K562 (cell line): ENCODE measurements at regions not wholly inside any gene's neighbourhood (a gene's known extent, or its start where the extent isn't known, plus 50 kb on each side); places are given as distances from the start of the nearest gene placed in this dataset.

Source experiments
- ATAC-seq: fragments of 200-7000 bp; cut with Tn5 transposase; 3 replicates; pipeline ENCODE4 v1.9.1; 2020; ENCODE audit warnings: moderate library complexity
- BruUV-seq: library from RNA; stranded (reverse); fragments of 400-500 nt; replicated peaks from 2 replicates; lab custom pipeline; 2021; lab: Mats Ljungman, UMichigan
- CTCF ChIA-PET: fragments of 300-600 bp; formaldehyde crosslinking; extraction: SDS; loops from one replicate; lab custom pipeline; 2021; ENCODE audit warnings: low intra/inter-chr PET ratio; lab: Yijun Ruan, JAX
- POLR2A ChIA-PET: fragments of 300-600, 350-650 bp; sonication (Branson Sonifier 250); formaldehyde crosslinking; extraction: SDS; loops from one replicate; lab custom pipeline; 2021; ENCODE audit warnings: antibody characterized with exemption, inconsistent platforms; lab: Yijun Ruan, JAX
- DNase-seq, 4 experiments: peaks; one replicate each; pipeline versions ENCODE4 v3.0.0 to v3.0.0-alpha.2; 2011 to 2018; ENCODE audit warnings: low spot score in 3 of 4, mixed read lengths in 3 of 4; ENCODE audit errors: extremely low read depth in 1 of 4
- FAIRE-seq: peaks from 2 replicates; lab custom pipeline; 2011; peaks lifted over from hg19 to GRCh38; lab: Jason Lieb, UNC
- H2AFZ ChIP-seq: 2 replicates; pipeline ENCODE4 v1.6.0; 2011; ENCODE audit warnings: low read depth, low read length, control low read depth, inconsistent platforms
- H3K27ac ChIP-seq: fragments of 200-600 bp; 3 replicates; pipeline ENCODE4 v1.8.0; 2011; ENCODE audit warnings: low read depth, mild to moderate bottlenecking, control low read depth, inconsistent platforms, low read length, moderate library complexity, mixed read lengths; ENCODE audit errors: extremely low read depth
- H3K27me3 ChIP-seq, 2 experiments: fragments of 300-600 bp in 1 of 2; 2 replicates in 1 of 2; 3 replicates in 1 of 2; pipeline versions ENCODE4 v1.6.0 to v1.8.0; 2011; ENCODE audit warnings: inconsistent platforms in 2 of 2, low read length in 2 of 2, mild to moderate bottlenecking in 1 of 2, mixed read lengths in 1 of 2, moderate library complexity in 1 of 2; ENCODE audit not compliant: control insufficient read depth in 2 of 2, insufficient read depth in 2 of 2
- H3K36me3 ChIP-seq: fragments of 300-600 bp; 3 replicates; pipeline ENCODE4 v1.8.0; 2011; ENCODE audit warnings: mild to moderate bottlenecking, low read length, inconsistent platforms; ENCODE audit not compliant: control insufficient read depth, insufficient read depth
- H3K4me1 ChIP-seq, 2 experiments: fragments of 200-600 bp in 1 of 2; replicated peaks in 1 of 2; 2 replicates in 1 of 2; 3 replicates in 1 of 2; pipeline versions ENCODE4 v1.5.1 to v1.8.0; 2011; ENCODE audit warnings: inconsistent platforms in 2 of 2, low read length in 2 of 2, mild to moderate bottlenecking in 1 of 2, mixed read lengths in 1 of 2, moderate library complexity in 1 of 2; ENCODE audit not compliant: control insufficient read depth in 2 of 2, insufficient read depth in 2 of 2
- H3K4me2 ChIP-seq: 2 replicates; pipeline ENCODE4 v1.6.1; 2011; ENCODE audit warnings: low read length, control low read depth, inconsistent platforms, mixed read lengths; ENCODE audit not compliant: insufficient read depth
- H3K4me3 ChIP-seq: fragments of 200-600 bp; sonication (generic), shearing (Covaris generic); 2 replicates; pipeline ENCODE4 v1.5.1; 2016; ENCODE audit warnings: control low read depth, inconsistent platforms
- H3K79me2 ChIP-seq: fragments of 200-600 bp; 3 replicates; pipeline ENCODE4 v1.8.0; 2011; ENCODE audit warnings: low read length, inconsistent platforms; ENCODE audit not compliant: control insufficient read depth, insufficient read depth
- H3K9ac ChIP-seq, 2 experiments: 2 replicates each; pipeline versions ENCODE4 v1.6.0 to v1.6.1; 2011; ENCODE audit warnings: low read depth in 2 of 2, low read length in 2 of 2, control low read depth in 1 of 2, inconsistent platforms in 1 of 2, mild to moderate bottlenecking in 1 of 2, mixed read lengths in 1 of 2; ENCODE audit not compliant: insufficient read depth in 1 of 2
- H3K9me1 ChIP-seq: one replicate; pipeline ENCODE4 v1.6.0; 2011; ENCODE audit warnings: inconsistent platforms, mild to moderate bottlenecking, low read length, moderate library complexity; ENCODE audit not compliant: control insufficient read depth, insufficient read depth
- H3K9me3 ChIP-seq: replicated peaks from 2 replicates; pipeline ENCODE4 v1.5.1; 2011; ENCODE audit warnings: low read depth, low read length, inconsistent platforms; ENCODE audit not compliant: control insufficient read depth, insufficient read depth
- H4K20me1 ChIP-seq: replicated peaks from 2 replicates; pipeline ENCODE4 v1.6.1; 2011; ENCODE audit warnings: low read length, inconsistent platforms, mixed read lengths; ENCODE audit not compliant: control insufficient read depth, insufficient read depth
- CHD1 ChIP-seq: fragments of 200-600 bp; sonication (generic); IDR thresholded peaks from one replicate; pipeline ENCODE4 v1.6.1; 2012; ENCODE audit warnings: mild to moderate bottlenecking, moderate library complexity, low read length, inconsistent platforms
- HMG20A ChIP-seq: fragments of 450-650 bp; formaldehyde crosslinking; conservative IDR thresholded peaks from 2 replicates; pipeline ENCODE4 v1.4.0; 2020; ENCODE audit warnings: mild to moderate bottlenecking, mixed read lengths
- MNT ChIP-seq, 2 experiments: fragments of 450-650 bp; conservative IDR thresholded peaks; 2 replicates each; pipeline ENCODE4 v1.6.1; 2017; ENCODE audit warnings: mild to moderate bottlenecking in 2 of 2, moderate library complexity in 2 of 2
- YBX1 ChIP-seq: fragments of 450-650 bp; IDR thresholded peaks from 2 replicates; pipeline ENCODE4 v1.7.1; 2016; ENCODE audit warnings: mild to moderate bottlenecking
- YY1 ChIP-seq, 3 experiments: IDR thresholded peaks; 2 replicates each; pipeline ENCODE4 v1.6.1; 2011; ENCODE audit warnings: low read length in 2 of 3, mild to moderate bottlenecking in 2 of 3, moderate library complexity in 2 of 3, borderline replicate concordance in 1 of 3, control low read depth in 1 of 3, low read depth in 1 of 3; ENCODE audit not compliant: insufficient read depth in 3 of 3, insufficient replicate concordance in 2 of 3, control insufficient read depth in 1 of 3, insufficient read length in 1 of 3; ENCODE audit errors: extremely low read depth in 1 of 3
- ZFP91 ChIP-seq: sonication (generic); formaldehyde crosslinking; IDR thresholded peaks from 2 replicates; pipeline ENCODE4 v1.8.0; 2022; ENCODE audit warnings: mild to moderate bottlenecking, missing genetic modification reagents
- WGBS: fragments of 100-300 bp; shearing (Covaris generic); methylation state at CpG from one replicate; pipeline ENCODE4 v1.1.6; 2016; ENCODE audit warnings: low coverage, mixed read lengths; ENCODE audit not compliant: insufficient coverage; ENCODE audit errors: missing lambda C conversion rate; 5-methylcytosine and 5-hydroxymethylcytosine counted together
- in situ Hi-C: fragments of 300-500 bp; cut with MboI; formaldehyde crosslinking; loops from 4 replicates; pipeline ENCODE4 v1.15.0; 2018; ENCODE audit warnings: inconsistent platforms, mixed read lengths
- intact Hi-C: fragments of 100-400 bp; cut with micrococcal nuclease; formaldehyde crosslinking; loops from 2 replicates; pipeline ENCODE4 v1.14.2; 2022

DNA sequence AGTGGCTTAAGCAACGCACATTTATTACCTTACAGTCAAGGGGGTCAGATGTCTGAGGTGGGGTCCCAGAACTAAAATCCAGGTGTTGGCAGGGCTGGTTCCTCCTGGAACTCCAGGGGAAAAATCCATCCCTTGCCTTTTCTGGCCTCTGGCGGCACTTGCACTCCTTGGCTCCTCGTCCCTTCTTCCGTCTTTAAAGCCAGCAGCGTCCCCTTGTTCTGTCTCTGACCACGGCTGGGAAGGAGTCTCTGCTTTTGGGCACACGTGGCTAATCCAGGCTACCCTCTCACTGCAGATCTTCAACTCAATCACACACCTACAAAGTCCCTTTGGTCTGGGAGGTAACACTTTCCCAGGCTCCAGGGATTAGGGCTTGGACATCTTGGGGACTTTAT, 73.5 kb upstream of the WNT7B start:
- Histone ChIP-seq H3K4me2 (no peak overlapping the region), H3K4me1 (peaks cover 0 to 16% of the 10 kb centered on the region in 2 experiments; a peak in 2 of 5 replicates), H2AFZ (no peak overlapping the region), H3K9me3 (no peaks in the 10 kb centered on the region), H3K9ac (no peak overlapping the region), H3K27ac (no peak overlapping the region), H3K36me3 (no peaks in the 10 kb centered on the region), H3K79me2 (no peaks in the 10 kb centered on the region), H3K27me3 (no peaks in the 10 kb centered on the region), H4K20me1 (no peaks in the 10 kb centered on the region), H3K9me1 (no peaks in the 10 kb centered on the region), H3K4me3 (no peak overlapping the region)
- POLR2A ChIA-PET: no interaction called here
- CTCF ChIA-PET: no interaction called here
- intact Hi-C loops (no loop called here), in situ Hi-C loops (no loop called here)
- no peak for TF ChIP-seq YBX1
- no peak for TF ChIP-seq HMG20A
- TF ChIP-seq YY1 (IDR thresholded peaks at IDR 0.05; ENCODE audit: borderline replicate concordance in 1 of 3, control insufficient read depth in 1 of 3, extremely low read depth in 1 of 3, insufficient read depth in 3 of 3, insufficient read length in 1 of 3, insufficient replicate concordance in 2 of 3, low read depth in 1 of 3, low read length in 2 of 3): no peak
- no peak for TF ChIP-seq CHD1
- no peak for TF ChIP-seq MNT (conservative IDR thresholded peaks at IDR 0.05)
- TF ChIP-seq ZFP91: no peak
- BruUV-seq: no TSS peak
- ATAC-seq: no peak
- FAIRE-seq: no peak
- no peak for DNase-seq
- 30% methylated on average over 7 of the region's 7 CpGs for WGBS
